Trophoblast cell (in vitro differentiated cells and primary cell): ENCODE measurements at regions not wholly inside any gene's neighbourhood (a gene's known extent, or its start where the extent isn't known, plus 50 kb on each side); places are given as distances from the start of the nearest gene placed in this dataset.

ENCODE experiments used
- DNase-seq, 2 donors: peaks; one replicate each; pipeline ENCODE4 v3.0.0-alpha.2; 2016
- H2AFZ ChIP-seq: 2 replicates; pipeline ENCODE4 v1.6.1; 2013; ENCODE audit warnings: low read length, moderate library complexity, mild to moderate bottlenecking; ENCODE audit not compliant: insufficient read depth, poor library complexity
- H2AK5ac ChIP-seq: 2 replicates; pipeline ENCODE4 v1.6.1; 2013; ENCODE audit warnings: mild to moderate bottlenecking, low read length
- H2BK120ac ChIP-seq: 2 replicates; pipeline ENCODE4 v1.6.1; 2013; ENCODE audit warnings: low read length, mild to moderate bottlenecking, moderate library complexity; ENCODE audit not compliant: insufficient read depth, poor library complexity
- H2BK12ac ChIP-seq: 2 replicates; pipeline ENCODE4 v1.6.1; 2013; ENCODE audit warnings: mild to moderate bottlenecking, low read length, moderate library complexity
- H2BK5ac ChIP-seq: 2 replicates; pipeline ENCODE4 v1.6.1; 2013; ENCODE audit warnings: low read length, low read depth, moderate library complexity, mild to moderate bottlenecking; ENCODE audit not compliant: poor library complexity
- H3K14ac ChIP-seq: 2 replicates; pipeline ENCODE4 v1.6.1; 2013; ENCODE audit warnings: mild to moderate bottlenecking, low read length
- H3K18ac ChIP-seq: 2 replicates; pipeline ENCODE4 v1.6.1; 2013; ENCODE audit warnings: mild to moderate bottlenecking, low read length
- H3K23ac ChIP-seq: 2 replicates; pipeline ENCODE4 v1.6.1; 2013; ENCODE audit warnings: low read length
- H3K27ac ChIP-seq: 2 replicates; pipeline ENCODE4 v1.5.1; 2013; ENCODE audit warnings: low read depth, mild to moderate bottlenecking, inconsistent platforms, low read length, moderate library complexity
- H3K27me3 ChIP-seq: 2 replicates; pipeline ENCODE4 v1.6.1; 2013; ENCODE audit warnings: inconsistent platforms, mild to moderate bottlenecking, low read length, moderate library complexity; ENCODE audit not compliant: insufficient read depth
- H3K36me3 ChIP-seq, 2 experiments: 1 replicate in 1 of 2; 2 replicates in 1 of 2; pipeline ENCODE4 v1.6.1; 2013; ENCODE audit warnings: low read length in 2 of 2, mild to moderate bottlenecking in 2 of 2, moderate library complexity in 1 of 2; ENCODE audit not compliant: insufficient read depth in 2 of 2, control insufficient read depth in 1 of 2
- H3K4ac ChIP-seq: 2 replicates; pipeline ENCODE4 v1.6.1; 2013; ENCODE audit warnings: low read depth, mild to moderate bottlenecking, low read length, moderate library complexity
- H3K4me1 ChIP-seq, 2 experiments: 1 replicate in 1 of 2; 2 replicates in 1 of 2; pipeline ENCODE4 v1.6.1; 2013; ENCODE audit warnings: low read length in 2 of 2, mild to moderate bottlenecking in 2 of 2, moderate library complexity in 1 of 2; ENCODE audit not compliant: insufficient read depth in 2 of 2, control insufficient read depth in 1 of 2
- H3K4me2 ChIP-seq: 2 replicates; pipeline ENCODE4 v1.6.1; 2013; ENCODE audit warnings: inconsistent platforms, mild to moderate bottlenecking, low read length, moderate library complexity
- H3K4me3 ChIP-seq: 2 replicates; pipeline ENCODE4 v1.5.1; 2013; ENCODE audit warnings: mild to moderate bottlenecking, low read depth, low read length, inconsistent platforms
- H3K79me1 ChIP-seq: one replicate; pipeline ENCODE4 v1.6.1; 2013; ENCODE audit warnings: low read length
- H3K79me2 ChIP-seq: 2 replicates; pipeline ENCODE4 v1.6.1; 2013; ENCODE audit warnings: low read length, mild to moderate bottlenecking; ENCODE audit not compliant: control insufficient read depth, insufficient read depth, poor library complexity
- H3K9ac ChIP-seq: 2 replicates; pipeline ENCODE4 v1.6.1; 2013; ENCODE audit warnings: mild to moderate bottlenecking, low read length
- H3K9me3 ChIP-seq: 2 replicates; pipeline ENCODE4 v1.6.1; 2013; ENCODE audit warnings: low read depth, mild to moderate bottlenecking, control low read depth, inconsistent platforms, low read length; ENCODE audit not compliant: insufficient read depth
- H4K12ac ChIP-seq: 2 replicates; pipeline ENCODE4 v1.6.1; 2013; ENCODE audit warnings: low read depth, mild to moderate bottlenecking, low read length, moderate library complexity
- H4K8ac ChIP-seq: 2 replicates; pipeline ENCODE4 v1.6.1; 2013; ENCODE audit warnings: low read depth, mild to moderate bottlenecking, low read length, moderate library complexity
- H4K91ac ChIP-seq: one replicate; pipeline ENCODE4 v1.6.1; 2013; ENCODE audit warnings: low read depth, mild to moderate bottlenecking, low read length, moderate library complexity
- WGBS: extraction: QIAGEN DNeasy Blood & Tissue Kit; methylation state at CpG from one replicate; pipeline ENCODE4 v1.1.7; 2013; ENCODE audit warnings: missing lambda C conversion rate; ENCODE audit not compliant: insufficient read length, insufficient coverage; ENCODE audit errors: extremely low coverage; 5-methylcytosine and 5-hydroxymethylcytosine counted together

- H3K4ac ChIP-seq: no peak overlapping the region
- H2BK5ac ChIP-seq: no peak overlapping the region
- no CpG with 5 or more reads among the region's 7 CpGs for whole genome bisulfite sequencing
- no peaks in the 10 kb centered on the region for H3K27me3 ChIP-seq
- no peak overlapping the region for H3K9ac ChIP-seq
- no peak overlapping the region for H3K23ac ChIP-seq
- H4K8ac ChIP-seq: no peak overlapping the region
- no peaks in the 10 kb centered on the region for H3K36me3 ChIP-seq
- H3K79me2 ChIP-seq: no peaks in the 10 kb centered on the region
- H3K4me1 ChIP-seq: no peaks in the 10 kb centered on the region
- no peak for DNase-seq
- no peak overlapping the region for H3K4me2 ChIP-seq
- H3K4me3 ChIP-seq: no peak overlapping the region
- H4K91ac ChIP-seq: no peak overlapping the region
- H3K14ac ChIP-seq: no peak overlapping the region
- no peak overlapping the region for H4K12ac ChIP-seq
- no peak overlapping the region for H3K18ac ChIP-seq
- peaks cover 18% of the 10 kb centered on the region for H3K9me3 ChIP-seq
- no peaks in the 10 kb centered on the region for H3K79me1 ChIP-seq
- H2BK12ac ChIP-seq: no peak overlapping the region
- H2BK120ac ChIP-seq: no peak overlapping the region
- H2AFZ ChIP-seq: no peak overlapping the region
- no peak overlapping the region for H3K27ac ChIP-seq
- H2AK5ac ChIP-seq: no peak overlapping the region
Observed at GRCh38 chrY:11044234-11044883, 1516.7 kb downstream of the TSPY10 start.

- no peak overlapping the region for H4K91ac ChIP-seq
- H2BK5ac ChIP-seq: no peak overlapping the region
- H3K23ac ChIP-seq: no peak overlapping the region
- no peaks in the 10 kb centered on the region for H3K4me1 ChIP-seq
- WGBS: no CpG with 5 or more reads among the region's 9 CpGs
- H3K14ac ChIP-seq: no peak overlapping the region
- H3K36me3 ChIP-seq: no peaks in the 10 kb centered on the region
- H2BK12ac ChIP-seq: no peak overlapping the region
- H3K4me3 ChIP-seq: no peak overlapping the region
- H4K12ac ChIP-seq: no peak overlapping the region
- no peak for DNase-seq
- no peak overlapping the region for H2BK120ac ChIP-seq
- no peaks in the 10 kb centered on the region for H3K79me1 ChIP-seq
- H3K27me3 ChIP-seq: no peaks in the 10 kb centered on the region
- H3K4ac ChIP-seq: no peak overlapping the region
- no peak overlapping the region for H3K27ac ChIP-seq
- no peak overlapping the region for H4K8ac ChIP-seq
- H3K18ac ChIP-seq: no peak overlapping the region
- H3K9ac ChIP-seq: no peak overlapping the region
- no peak overlapping the region for H2AFZ ChIP-seq
- H2AK5ac ChIP-seq: no peak overlapping the region
- H3K9me3 ChIP-seq: peaks cover 34% of the 10 kb centered on the region
- H3K4me2 ChIP-seq: no peak overlapping the region
- H3K79me2 ChIP-seq: no peaks in the 10 kb centered on the region
Observed at GRCh38 chrY:11063486-11063885, 1535.8 kb downstream of the TSPY10 start.

- no peak overlapping the region for H4K12ac ChIP-seq
- H3K36me3 ChIP-seq: no peaks in the 10 kb centered on the region
- no CpG with 5 or more reads among the region's 2 CpGs for WGBS
- DNase-seq: no peak
- no peak overlapping the region for H3K9ac ChIP-seq
- H3K4me2 ChIP-seq: no peak overlapping the region
- H3K4ac ChIP-seq: no peak overlapping the region
- no peaks in the 10 kb centered on the region for H3K79me2 ChIP-seq
- no peak overlapping the region for H2BK5ac ChIP-seq
- H3K4me1 ChIP-seq: no peaks in the 10 kb centered on the region
- H3K27me3 ChIP-seq: no peaks in the 10 kb centered on the region
- no peak overlapping the region for H3K14ac ChIP-seq
- no peak overlapping the region for H2AFZ ChIP-seq
- H3K23ac ChIP-seq: no peak overlapping the region
- no peak overlapping the region for H3K18ac ChIP-seq
- no peak overlapping the region for H3K27ac ChIP-seq
- no peak overlapping the region for H2BK12ac ChIP-seq
- peaks cover 33% of the 10 kb centered on the region for H3K9me3 ChIP-seq
- no peak overlapping the region for H2AK5ac ChIP-seq
- H4K8ac ChIP-seq: no peak overlapping the region
- no peak overlapping the region for H3K4me3 ChIP-seq
- H2BK120ac ChIP-seq: no peak overlapping the region
- no peaks in the 10 kb centered on the region for H3K79me1 ChIP-seq
- no peak overlapping the region for H4K91ac ChIP-seq
Observed at GRCh38 chrY:11063960-11064359, 1536.3 kb downstream of the TSPY10 start.

GRCh38 chrY:11064376-11064775 lies 1536.7 kb downstream of the TSPY10 start:
- Histone ChIP-seq H3K4me3 (no peak overlapping the region), H3K9me3 (peaks cover 33% of the 10 kb centered on the region), H3K36me3 (no peaks in the 10 kb centered on the region), H3K9ac (no peak overlapping the region), H2BK5ac (no peak overlapping the region), H4K91ac (no peak overlapping the region), H2BK12ac (no peak overlapping the region), H3K18ac (no peak overlapping the region), H3K23ac (no peak overlapping the region), H3K4ac (no peak overlapping the region), H3K27ac (no peak overlapping the region), H2BK120ac (no peak overlapping the region), H2AFZ (no peak overlapping the region), H3K27me3 (no peaks in the 10 kb centered on the region), H3K79me1 (no peaks in the 10 kb centered on the region), H3K4me2 (no peak overlapping the region), H3K79me2 (no peaks in the 10 kb centered on the region), H4K12ac (no peak overlapping the region), H4K8ac (no peak overlapping the region), H3K4me1 (no peaks in the 10 kb centered on the region), H2AK5ac (no peak overlapping the region), H3K14ac (no peak overlapping the region)
- DNase-seq: no peak
- no CpG with 5 or more reads among the region's 1 CpG for whole genome bisulfite sequencing
